ENCODE measurements at regions not wholly inside any gene's neighbourhood (a gene's known extent, or its start where the extent isn't known, plus 50 kb on each side); places are given as distances from the start of the nearest gene placed in this dataset.

- no peak for ATAC-seq (ENCODE audit: low read depth)
- no peak for TF ChIP-seq POLR2A (IDR thresholded peaks at IDR 0.05; ENCODE audit: low read depth, low read length)
- TF ChIP-seq MAZ (IDR thresholded peaks at IDR 0.05; ENCODE audit: borderline replicate concordance, low read depth, low read length): no peak
- no peak for TF ChIP-seq NFE2L2 (IDR thresholded peaks at IDR 0.05; ENCODE audit: low read depth, low read length)
- TF ChIP-seq RAD21 (IDR thresholded peaks at IDR 0.05; ENCODE audit: low read length): no peak
- no peak for TF ChIP-seq MAFK (IDR thresholded peaks at IDR 0.05; ENCODE audit: low read depth, low read length)
- no peak for TF ChIP-seq BHLHE40 (IDR thresholded peaks at IDR 0.05; ENCODE audit: low read depth, low read length)
These were observed 1232.7 kb downstream of the BRD1 start for GRCh38 chr22:48594757-48595510.

More at GRCh38 chr22:48594757-48595510, 1232.7 kb downstream of the BRD1 start:
- H2BK120ac ChIP-seq (ENCODE audit: low read depth, low read length): no peak overlapping the region
- no TSS peak for BruUV-seq (replicated peaks)
- no peak overlapping the region for H3K27ac ChIP-seq (ENCODE audit: insufficient read depth, low read length)
- H3K14ac ChIP-seq (replicated peaks; ENCODE audit: low read depth, low read length): no peak overlapping the region
- H2BK5ac ChIP-seq (ENCODE audit: low read depth, low read length, poor library complexity, severe bottlenecking): no peak overlapping the region
- H4K20me1 ChIP-seq (ENCODE audit: insufficient read depth, low read length): no peaks in the 10 kb centered on the region
- no peaks in the 10 kb centered on the region for H3K4me1 ChIP-seq (ENCODE audit: control insufficient read depth, insufficient read depth, low read length)
- H3K9me1 ChIP-seq (ENCODE audit: insufficient read depth, low read length): no peaks in the 10 kb centered on the region
- dilution Hi-C loops (cut with HindIII; ENCODE audit: low sequenced_read_pairs, unreplicated experiment) (no loop called here), in situ Hi-C loops (cut with MboI; ENCODE audit: low sequenced_read_pairs) (no loop called here), intact Hi-C loops (cut with micrococcal nuclease) (no loop called here)
- H3K18ac ChIP-seq (ENCODE audit: low read depth, low read length): no peak overlapping the region
- H3K9me3 ChIP-seq (ENCODE audit: control insufficient read depth, insufficient read depth, low read length): peaks cover 63% of the 10 kb centered on the region
- DNase-seq: no peak
- no peak overlapping the region for H3K56ac ChIP-seq (ENCODE audit: extremely low read depth, insufficient read depth, low read length)
- no peaks in the 10 kb centered on the region for H3K79me1 ChIP-seq (ENCODE audit: low read depth in 1 of 2, low read length in 2 of 2)
- no peak overlapping the region for H3K4me3 ChIP-seq (ENCODE audit: insufficient read depth, low read depth, low read length)
- no peak overlapping the region for H2BK15ac ChIP-seq (ENCODE audit: low read depth, low read length)
- no peak overlapping the region for H4K8ac ChIP-seq (ENCODE audit: low read depth in 2 of 2, low read length in 2 of 2)
- no peak overlapping the region for H4K91ac ChIP-seq (ENCODE audit: insufficient read depth, low read depth, low read length)
- H3K23ac ChIP-seq (ENCODE audit: low read depth, low read length): no peak overlapping the region
- 70% methylated on average over 3 of the region's 19 CpGs; no CpG with 5 or more reads in 1 of the 2 experiments for WGBS, 2 experiments (ENCODE audit: extremely low coverage in 2 of 2, insufficient read length in 1 of 2)
- H4K5ac ChIP-seq (ENCODE audit: low read depth, low read length): no peak overlapping the region
- no peak overlapping the region for H2AFZ ChIP-seq (replicated peaks; ENCODE audit: low read length, poor library complexity)
- no peak overlapping the region for H3K4me2 ChIP-seq (ENCODE audit: low read depth, low read length)
- no peak overlapping the region for H3K4ac ChIP-seq (ENCODE audit: low read depth, low read length)
- no peak overlapping the region for H2AK5ac ChIP-seq (ENCODE audit: low read depth, low read length)
- H2BK20ac ChIP-seq (ENCODE audit: low read depth, low read length): no peak overlapping the region
- ChIA-PET CTCF (no interaction called here), POLR2A (ENCODE audit: unreplicated experiment) (no interaction called here)
- no peak overlapping the region for H3K9ac ChIP-seq (ENCODE audit: low read depth, low read length)
- H2AK9ac ChIP-seq (replicated peaks; ENCODE audit: low read depth, low read length, poor library complexity): no peak overlapping the region
- H3K36me3 ChIP-seq (ENCODE audit: control insufficient read depth, insufficient read depth, low read length): no peaks in the 10 kb centered on the region
- no peaks in the 10 kb centered on the region for H3K27me3 ChIP-seq (ENCODE audit: control insufficient read depth, insufficient read depth, low read length)

All from IMR-90 (cell line).